HEK293 (cell line): ENCODE measurements at regions not wholly inside any gene's neighbourhood (a gene's known extent, or its start where the extent isn't known, plus 50 kb on each side); places are given as distances from the start of the nearest gene placed in this dataset.

Experiments
- AEBP2 ChIP-seq: fragments of 450-650 bp; formaldehyde crosslinking; IDR thresholded peaks from 2 replicates; pipeline ENCODE4 v1.5.1; 2016; ENCODE audit warnings: missing biosample characterization, missing genetic modification characterization, borderline replicate concordance
- HIC1 ChIP-seq: fragments of 450-650 bp; formaldehyde crosslinking; IDR thresholded peaks from 2 replicates; pipeline ENCODE4 v1.5.1; 2016; ENCODE audit warnings: missing biosample characterization, missing genetic modification characterization
- KLF7 ChIP-seq: fragments of 450-650 bp; formaldehyde crosslinking; IDR thresholded peaks from 2 replicates; pipeline ENCODE4 v1.5.1; 2016; ENCODE audit warnings: missing biosample characterization, missing genetic modification characterization, borderline replicate concordance
- OVOL3 ChIP-seq: fragments of 450-650 bp; formaldehyde crosslinking; IDR thresholded peaks from 2 replicates; pipeline ENCODE4 v1.5.1; 2016; ENCODE audit warnings: missing biosample characterization, missing genetic modification characterization
- PRDM4 ChIP-seq: fragments of 450-650 bp; formaldehyde crosslinking; IDR thresholded peaks from 2 replicates; pipeline ENCODE4 v1.5.1; 2017; ENCODE audit warnings: missing biosample characterization, missing genetic modification characterization
- SALL2 ChIP-seq: fragments of 450-650 bp; formaldehyde crosslinking; IDR thresholded peaks from 2 replicates; pipeline ENCODE4 v1.5.0; 2017; ENCODE audit warnings: missing biosample characterization, mild to moderate bottlenecking, missing genetic modification characterization, borderline replicate concordance
- SP7 ChIP-seq: fragments of 450-650 bp; formaldehyde crosslinking; IDR thresholded peaks from 2 replicates; pipeline ENCODE4 v1.5.1; 2016; ENCODE audit warnings: missing biosample characterization, missing genetic modification characterization
- WT1 ChIP-seq: fragments of 450-650 bp; formaldehyde crosslinking; IDR thresholded peaks from 2 replicates; pipeline ENCODE4 v1.5.1; 2016; ENCODE audit warnings: missing biosample characterization, missing genetic modification characterization
- ZEB2 ChIP-seq: fragments of 450-650 bp; formaldehyde crosslinking; IDR thresholded peaks from 2 replicates; pipeline ENCODE4 v1.5.1; 2016; ENCODE audit warnings: missing biosample characterization, missing genetic modification characterization
- ZNF146 ChIP-seq: fragments of 450-650 bp; formaldehyde crosslinking; IDR thresholded peaks from 2 replicates; pipeline ENCODE4 v1.5.1; 2016; ENCODE audit warnings: missing biosample characterization, missing genetic modification characterization
- ZNF175 ChIP-seq: fragments of 450-650 bp; formaldehyde crosslinking; IDR thresholded peaks from 2 replicates; pipeline ENCODE4 v1.5.1; 2016; ENCODE audit warnings: missing biosample characterization, missing genetic modification characterization
- ZNF19 ChIP-seq: fragments of 450-650 bp; formaldehyde crosslinking; IDR thresholded peaks from 2 replicates; pipeline ENCODE4; 2016; ENCODE audit warnings: missing biosample characterization, missing genetic modification characterization, low read depth
- ZNF354C ChIP-seq: fragments of 450-650 bp; formaldehyde crosslinking; IDR thresholded peaks from 2 replicates; pipeline ENCODE4 v1.5.1; 2016; ENCODE audit warnings: missing biosample characterization, missing genetic modification characterization, low read depth, borderline replicate concordance
- ZNF398 ChIP-seq: fragments of 450-650 bp; formaldehyde crosslinking; IDR thresholded peaks from 2 replicates; pipeline ENCODE4 v1.5.1; 2017; ENCODE audit warnings: missing biosample characterization, missing genetic modification characterization
- ZNF670 ChIP-seq: fragments of 450-650 bp; formaldehyde crosslinking; IDR thresholded peaks from 2 replicates; pipeline ENCODE4 v1.5.1; 2016; ENCODE audit warnings: missing biosample characterization, missing genetic modification characterization, low read depth
- ZNF707 ChIP-seq: fragments of 450-650 bp; formaldehyde crosslinking; IDR thresholded peaks from 2 replicates; pipeline ENCODE4 v1.5.1; 2016; ENCODE audit warnings: missing biosample characterization, missing genetic modification characterization
- ZNF76 ChIP-seq: fragments of 450-650 bp; formaldehyde crosslinking; IDR thresholded peaks from 2 replicates; pipeline ENCODE4; 2016; ENCODE audit warnings: low read depth, missing biosample characterization, missing genetic modification characterization, borderline replicate concordance
- ZNF785 ChIP-seq: fragments of 450-650 bp; formaldehyde crosslinking; IDR thresholded peaks from 2 replicates; pipeline ENCODE4 v1.5.1; 2016; ENCODE audit warnings: missing biosample characterization, missing genetic modification characterization
- ZSCAN30 ChIP-seq: fragments of 450-650 bp; IDR thresholded peaks from 2 replicates; pipeline ENCODE4 v1.5.1; 2018; ENCODE audit warnings: missing biosample characterization, mild to moderate bottlenecking, missing genetic modification characterization, moderate library complexity
- ZXDB ChIP-seq: fragments of 450-650 bp; formaldehyde crosslinking; IDR thresholded peaks from 2 replicates; pipeline ENCODE4 v1.5.1; 2016; ENCODE audit warnings: missing biosample characterization, missing genetic modification characterization
- TF ChIP-seq, protein P1 (sequence below): fragments of 450-650 bp; formaldehyde crosslinking; IDR thresholded peaks from 2 replicates; pipeline ENCODE4; 2016; ENCODE audit warnings: missing biosample characterization, missing genetic modification characterization
- TF ChIP-seq, protein P2 (sequence below): fragments of 450-650 bp; formaldehyde crosslinking; IDR thresholded peaks from 2 replicates; pipeline ENCODE4 v1.5.1; 2016; ENCODE audit warnings: missing biosample characterization, missing genetic modification characterization
- TF ChIP-seq, protein P3 (sequence below): fragments of 450-650 bp; formaldehyde crosslinking; optimal IDR thresholded peaks from 2 replicates; pipeline ENCODE3; 2016; ENCODE audit warnings: missing biosample characterization, mild to moderate bottlenecking, missing genetic modification characterization
- TF ChIP-seq, protein P4 (sequence below): IDR thresholded peaks from 2 replicates; pipeline ENCODE4 v1.6.1; 2011; ENCODE audit warnings: mild to moderate bottlenecking, low read depth, low read length, borderline replicate concordance

- peak; percentile 27; the same call in 1 of the 2 replicates for TF ChIP-seq ZXDB (tag by site-specific recombination)
- TF ChIP-seq, protein P1, sequence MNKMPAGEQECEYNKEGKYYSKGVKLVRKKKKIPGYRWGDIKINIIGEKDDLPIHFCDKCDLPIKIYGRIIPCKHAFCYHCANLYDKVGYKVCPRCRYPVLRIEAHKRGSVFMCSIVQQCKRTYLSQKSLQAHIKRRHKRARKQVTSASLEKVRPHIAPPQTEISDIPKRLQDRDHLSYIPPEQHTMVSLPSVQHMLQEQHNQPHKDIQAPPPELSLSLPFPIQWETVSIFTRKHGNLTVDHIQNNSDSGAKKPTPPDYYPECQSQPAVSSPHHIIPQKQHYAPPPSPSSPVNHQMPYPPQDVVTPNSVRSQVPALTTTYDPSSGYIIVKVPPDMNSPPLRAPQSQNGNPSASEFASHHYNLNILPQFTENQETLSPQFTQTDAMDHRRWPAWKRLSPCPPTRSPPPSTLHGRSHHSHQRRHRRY (tag by site-specific recombination), result peak; percentile 32; the same call in 1 of the 2 replicates
- TF ChIP-seq PRDM4 (tag by site-specific recombination), result peak; percentile 71
- TF ChIP-seq, protein P2, sequence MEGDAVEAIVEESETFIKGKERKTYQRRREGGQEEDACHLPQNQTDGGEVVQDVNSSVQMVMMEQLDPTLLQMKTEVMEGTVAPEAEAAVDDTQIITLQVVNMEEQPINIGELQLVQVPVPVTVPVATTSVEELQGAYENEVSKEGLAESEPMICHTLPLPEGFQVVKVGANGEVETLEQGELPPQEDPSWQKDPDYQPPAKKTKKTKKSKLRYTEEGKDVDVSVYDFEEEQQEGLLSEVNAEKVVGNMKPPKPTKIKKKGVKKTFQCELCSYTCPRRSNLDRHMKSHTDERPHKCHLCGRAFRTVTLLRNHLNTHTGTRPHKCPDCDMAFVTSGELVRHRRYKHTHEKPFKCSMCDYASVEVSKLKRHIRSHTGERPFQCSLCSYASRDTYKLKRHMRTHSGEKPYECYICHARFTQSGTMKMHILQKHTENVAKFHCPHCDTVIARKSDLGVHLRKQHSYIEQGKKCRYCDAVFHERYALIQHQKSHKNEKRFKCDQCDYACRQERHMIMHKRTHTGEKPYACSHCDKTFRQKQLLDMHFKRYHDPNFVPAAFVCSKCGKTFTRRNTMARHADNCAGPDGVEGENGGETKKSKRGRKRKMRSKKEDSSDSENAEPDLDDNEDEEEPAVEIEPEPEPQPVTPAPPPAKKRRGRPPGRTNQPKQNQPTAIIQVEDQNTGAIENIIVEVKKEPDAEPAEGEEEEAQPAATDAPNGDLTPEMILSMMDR (tag by site-specific recombination), result peak; percentile 59; the same call in 1 of the 2 replicates
- TF ChIP-seq ZEB2 (tag by site-specific recombination), result peak; percentile 59
- no peak for TF ChIP-seq SALL2 (tag by site-specific recombination)
- TF ChIP-seq, protein P3, sequence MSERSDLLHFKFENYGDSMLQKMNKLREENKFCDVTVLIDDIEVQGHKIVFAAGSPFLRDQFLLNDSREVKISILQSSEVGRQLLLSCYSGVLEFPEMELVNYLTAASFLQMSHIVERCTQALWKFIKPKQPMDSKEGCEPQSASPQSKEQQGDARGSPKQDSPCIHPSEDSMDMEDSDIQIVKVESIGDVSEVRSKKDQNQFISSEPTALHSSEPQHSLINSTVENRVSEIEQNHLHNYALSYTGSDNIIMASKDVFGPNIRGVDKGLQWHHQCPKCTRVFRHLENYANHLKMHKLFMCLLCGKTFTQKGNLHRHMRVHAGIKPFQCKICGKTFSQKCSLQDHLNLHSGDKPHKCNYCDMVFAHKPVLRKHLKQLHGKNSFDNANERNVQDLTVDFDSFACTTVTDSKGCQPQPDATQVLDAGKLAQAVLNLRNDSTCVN (tag by site-specific recombination), result peak; percentile 100
- TF ChIP-seq, protein P4, sequence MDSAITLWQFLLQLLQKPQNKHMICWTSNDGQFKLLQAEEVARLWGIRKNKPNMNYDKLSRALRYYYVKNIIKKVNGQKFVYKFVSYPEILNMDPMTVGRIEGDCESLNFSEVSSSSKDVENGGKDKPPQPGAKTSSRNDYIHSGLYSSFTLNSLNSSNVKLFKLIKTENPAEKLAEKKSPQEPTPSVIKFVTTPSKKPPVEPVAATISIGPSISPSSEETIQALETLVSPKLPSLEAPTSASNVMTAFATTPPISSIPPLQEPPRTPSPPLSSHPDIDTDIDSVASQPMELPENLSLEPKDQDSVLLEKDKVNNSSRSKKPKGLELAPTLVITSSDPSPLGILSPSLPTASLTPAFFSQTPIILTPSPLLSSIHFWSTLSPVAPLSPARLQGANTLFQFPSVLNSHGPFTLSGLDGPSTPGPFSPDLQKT, result no peak
- TF ChIP-seq ZNF670 (tag by site-specific recombination), result no peak
- no peak for TF ChIP-seq ZNF175 (tag by site-specific recombination)
- TF ChIP-seq ZSCAN30 (tag by site-specific recombination), result no peak
- TF ChIP-seq ZNF785, result peak; percentile 81
- peak; percentile 55; the same call in 1 of the 2 replicates for TF ChIP-seq ZNF146 (tag by site-specific recombination)
- TF ChIP-seq HIC1 (tag by site-specific recombination), result peak; percentile 60
- TF ChIP-seq ZNF76, result peak; percentile 10
- TF ChIP-seq ZNF19, result no peak
- TF ChIP-seq OVOL3 (tag by site-specific recombination), result no peak
- 0 out of 2 replicates have a peak, but pooled peaks have one; percentile 37 for TF ChIP-seq WT1 (tag by site-specific recombination)
- peak; percentile 65; the same call in 1 of the 2 replicates for TF ChIP-seq ZNF398 (tag by site-specific recombination)
- 0 out of 2 replicates have a peak, but pooled peaks have one; percentile 8 for TF ChIP-seq AEBP2
- no peak for TF ChIP-seq ZNF354C (tag by site-specific recombination)
- peak; percentile 20; the same call in 1 of the 2 replicates for TF ChIP-seq ZNF707 (tag by site-specific recombination)
- peak; percentile 82; the same call in 1 of the 2 replicates for TF ChIP-seq KLF7 (tag by site-specific recombination)
- no peak; the same call in 1 of the 2 replicates for TF ChIP-seq SP7
Measured at GRCh38 chr20:36093025-36093803, 61.3 kb upstream of the EPB41L1 start (continued).
